HG02623 (cell line): ENCODE measurements at regions not wholly inside any gene's neighbourhood (a gene's known extent, or its start where the extent isn't known, plus 50 kb on each side); places are given as distances from the start of the nearest gene placed in this dataset.
"Not testable (repeated sequence)": the region's sequence is repeated elsewhere in the genome, so short reads cannot be mapped to it uniquely, and the experiment has no call there.

Experiments
- ATAC-seq: cut with Tn5 transposase; IDR thresholded peaks from one replicate; pipeline ENCODE4 v1.9.1; 2021; ENCODE audit warnings: moderate library complexity; ENCODE audit not compliant: unreplicated experiment

DNA sequence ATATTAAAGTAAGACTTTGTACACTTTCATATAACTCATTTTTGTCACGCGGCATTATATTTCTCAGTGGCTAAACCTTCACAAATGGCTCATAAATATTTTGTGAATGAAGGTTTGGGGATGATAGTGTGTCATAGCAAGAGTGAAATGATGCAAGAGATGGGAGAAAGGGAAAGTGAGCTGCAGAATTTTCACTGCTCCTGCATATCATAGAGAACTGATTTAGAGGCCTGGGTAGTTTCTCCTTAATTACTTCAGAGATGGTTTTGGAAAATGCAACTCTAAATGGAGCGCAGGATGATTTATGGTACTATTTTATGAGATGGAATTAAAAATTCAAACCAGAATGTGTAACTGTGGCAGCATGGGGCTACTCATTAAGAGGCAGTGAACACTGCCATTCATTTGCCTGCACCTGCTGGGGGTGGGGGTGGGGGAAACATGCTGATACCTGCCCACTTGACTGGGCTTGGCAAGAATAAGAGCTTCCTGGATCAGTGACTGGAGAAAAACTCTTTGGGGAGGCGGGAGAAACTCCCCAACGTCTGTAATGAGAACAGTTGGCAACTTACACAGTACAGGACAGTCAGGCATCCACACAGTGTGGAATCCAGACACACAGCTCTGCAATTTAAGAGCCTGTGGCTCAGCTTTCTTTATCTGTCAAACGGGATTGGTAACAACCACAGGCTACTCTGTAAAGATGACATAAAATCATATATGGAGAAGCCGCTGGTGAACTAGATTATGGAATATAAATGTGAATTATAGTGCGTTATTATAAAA is 941.9 kb downstream of the SLC4A3 start:
- no peak for ATAC-seq

DNA sequence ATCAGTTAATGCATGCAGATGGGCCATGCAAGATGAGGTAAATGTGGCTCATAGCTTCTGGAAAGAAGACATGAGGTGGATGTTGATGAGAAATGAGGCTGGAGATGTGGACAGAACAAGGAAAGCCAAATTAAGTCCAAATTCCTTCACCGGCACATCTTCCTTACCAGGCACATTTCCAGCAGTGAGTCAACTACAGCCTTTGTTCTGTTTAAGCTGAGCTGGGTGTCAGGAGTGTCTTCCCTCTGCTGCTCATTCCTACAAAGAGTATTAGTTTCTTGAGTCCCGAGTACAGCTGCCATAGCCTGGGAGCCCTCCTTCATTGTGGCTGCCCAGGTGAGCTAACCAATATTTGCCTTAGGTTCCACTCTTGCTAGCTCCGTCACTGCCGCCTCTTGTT is 945.0 kb downstream of the SLC4A3 start:
- no peak for ATAC-seq

DNA sequence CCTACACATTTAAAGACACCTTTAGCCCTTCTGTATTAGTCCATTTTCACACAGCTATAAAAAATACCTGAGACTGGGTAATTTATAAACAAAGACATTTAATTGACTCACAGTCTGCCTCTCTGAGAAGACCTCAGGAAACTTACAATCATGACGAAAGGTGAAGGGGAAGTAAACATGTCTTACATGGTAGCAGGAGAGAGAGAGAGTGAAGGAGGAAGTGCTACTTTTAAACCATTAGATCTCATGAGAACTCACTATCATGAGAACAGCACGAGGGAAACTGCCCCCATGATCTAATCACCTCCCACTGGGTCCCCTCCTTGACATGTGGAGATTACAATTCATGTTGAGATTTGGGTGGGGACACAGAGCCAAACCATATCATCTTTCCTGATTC is 946.6 kb downstream of the SLC4A3 start:
- ATAC-seq, result no peak

DNA sequence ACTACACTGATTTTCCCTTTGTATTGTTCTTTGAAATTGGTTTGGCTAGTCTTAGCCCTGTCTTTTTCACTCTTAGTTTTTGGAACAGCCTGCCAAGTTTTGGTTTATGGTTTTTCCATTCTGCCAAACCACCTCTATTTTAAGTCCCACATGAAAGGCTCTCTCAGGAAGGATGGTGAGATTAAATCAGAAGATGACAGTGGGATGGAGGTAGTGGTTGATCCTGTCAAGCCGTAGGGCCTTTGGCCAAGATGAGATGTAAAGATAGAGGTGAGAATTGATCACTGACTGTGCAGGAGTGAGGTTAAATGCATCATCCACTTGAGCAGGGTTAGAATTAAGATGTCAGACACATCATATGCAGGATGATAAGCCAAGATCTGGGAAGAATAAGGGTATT is 948.5 kb downstream of the SLC4A3 start:
- no peak for ATAC-seq

DNA sequence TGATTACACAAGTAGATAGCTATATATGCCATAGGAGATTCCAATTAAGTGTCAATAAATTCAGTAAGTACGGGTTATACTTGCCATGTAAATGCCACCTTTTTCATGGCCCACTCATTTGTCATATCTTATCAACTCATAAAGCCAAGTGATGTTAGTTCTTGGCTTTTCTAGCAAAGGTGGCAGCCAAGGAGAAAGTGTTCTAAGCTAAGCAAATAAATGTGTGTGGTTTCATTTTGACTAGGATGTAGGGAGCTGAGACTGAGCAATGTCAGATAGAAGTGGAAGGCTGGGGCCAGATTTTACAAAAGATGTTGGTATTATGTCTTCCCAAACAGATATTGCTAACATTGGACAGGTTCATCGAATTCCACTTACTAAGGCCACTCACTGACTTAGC is 952.0 kb downstream of the SLC4A3 start:
- no peak for ATAC-seq

DNA sequence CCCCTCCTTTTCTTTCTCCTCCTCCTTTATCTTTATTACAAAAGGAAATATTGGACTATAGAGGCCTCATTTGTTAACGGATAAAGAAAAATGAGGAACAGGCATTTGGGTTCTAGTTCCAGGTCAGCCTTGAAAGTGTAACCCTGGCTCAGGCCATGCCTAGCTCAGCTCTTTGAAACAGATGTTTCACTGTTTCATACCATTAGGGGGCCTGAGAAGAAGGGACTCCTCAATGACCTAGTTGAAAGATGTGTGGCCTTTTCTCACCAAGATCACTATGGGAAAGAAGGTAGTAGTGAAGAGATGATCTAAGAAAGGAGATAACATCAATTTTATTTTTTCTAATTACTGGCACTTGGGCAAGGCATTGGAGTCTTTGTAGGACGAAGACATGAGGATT is 952.7 kb downstream of the SLC4A3 start:
- no peak for ATAC-seq

DNA sequence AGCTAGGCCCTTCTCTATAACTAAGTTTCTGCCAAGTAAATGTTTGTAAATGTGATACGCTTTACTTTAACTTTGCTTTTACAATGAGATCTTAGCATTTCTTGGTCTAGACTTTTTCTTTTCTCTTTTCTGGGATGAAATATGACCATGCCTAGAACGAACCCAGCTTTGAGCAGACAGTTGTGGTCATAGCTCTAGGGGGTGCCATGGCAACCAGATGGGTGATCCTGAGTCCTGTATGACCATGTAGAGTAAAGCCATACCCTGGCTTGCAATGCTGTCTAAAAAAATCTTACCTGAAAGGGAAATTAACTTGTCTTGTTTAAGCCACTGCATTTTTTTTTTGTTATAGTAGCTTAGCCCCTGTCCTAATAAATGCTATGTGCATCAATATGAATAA is 956.3 kb downstream of the SLC4A3 start:
- ATAC-seq, result no peak

DNA sequence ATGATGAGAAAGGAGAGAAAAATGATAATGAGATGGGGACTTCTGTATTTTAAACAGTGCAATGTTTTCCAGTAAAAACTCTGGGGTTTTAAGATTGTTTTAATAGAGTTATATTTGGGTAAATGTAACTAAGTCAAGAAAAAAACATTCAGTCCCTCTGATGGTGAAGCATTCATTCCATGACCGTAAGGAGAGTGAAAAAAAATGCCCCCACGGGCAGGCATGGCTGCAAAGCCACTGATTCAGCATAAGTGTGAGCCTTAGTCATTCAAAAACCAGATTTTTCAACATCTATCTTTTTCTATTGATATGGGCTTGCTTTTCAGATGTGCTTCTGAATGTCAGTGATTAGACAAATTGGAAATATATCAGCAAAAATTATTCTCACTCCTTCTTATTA is 957.8 kb downstream of the SLC4A3 start:
- no peak for ATAC-seq

DNA sequence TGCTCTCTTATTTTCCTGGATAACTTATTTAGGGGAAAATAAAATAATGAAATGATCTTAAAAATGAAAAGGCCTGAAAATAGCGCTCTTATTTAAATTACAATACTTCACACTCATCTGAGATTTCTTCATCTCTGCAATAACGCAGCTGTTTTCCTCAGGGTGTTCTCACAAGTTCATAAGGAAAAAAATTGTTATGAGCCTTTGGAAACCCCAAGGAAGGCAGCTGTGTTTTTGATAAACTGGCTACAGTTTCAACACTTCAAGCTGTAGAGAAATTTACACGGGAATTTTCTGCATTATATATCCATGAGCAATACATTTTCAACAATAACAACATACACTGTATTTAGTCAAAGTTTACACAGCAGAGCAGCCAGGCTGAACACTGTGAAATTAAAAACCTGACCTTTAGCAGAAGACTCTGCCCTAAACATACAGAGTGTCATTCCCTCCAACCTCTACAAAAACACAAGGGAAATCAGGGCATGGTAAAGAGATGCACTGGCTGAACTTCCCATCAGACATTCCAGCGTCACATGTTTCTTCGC is 959.6 kb downstream of the SLC4A3 start:
- ATAC-seq, result no peak

DNA sequence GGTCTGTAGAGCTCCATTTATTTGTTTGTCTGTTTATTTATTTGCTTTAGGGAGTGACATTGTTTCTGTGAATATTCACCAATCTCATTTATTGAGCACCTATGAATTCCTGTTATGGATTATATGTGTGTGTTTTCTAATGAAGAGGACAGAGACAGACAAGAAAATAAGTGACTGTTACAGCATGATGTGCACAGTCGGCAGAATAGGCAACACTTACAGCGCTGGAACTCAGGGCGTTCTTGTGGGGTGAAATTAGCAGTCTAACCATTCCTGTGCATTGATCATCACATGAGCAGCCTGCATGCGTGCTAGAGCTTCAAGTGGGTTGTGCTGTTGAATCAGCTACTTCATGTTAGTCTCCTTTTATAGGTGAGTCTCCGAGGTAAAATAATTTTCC is 960.7 kb downstream of the SLC4A3 start:
- ATAC-seq, result no peak

DNA sequence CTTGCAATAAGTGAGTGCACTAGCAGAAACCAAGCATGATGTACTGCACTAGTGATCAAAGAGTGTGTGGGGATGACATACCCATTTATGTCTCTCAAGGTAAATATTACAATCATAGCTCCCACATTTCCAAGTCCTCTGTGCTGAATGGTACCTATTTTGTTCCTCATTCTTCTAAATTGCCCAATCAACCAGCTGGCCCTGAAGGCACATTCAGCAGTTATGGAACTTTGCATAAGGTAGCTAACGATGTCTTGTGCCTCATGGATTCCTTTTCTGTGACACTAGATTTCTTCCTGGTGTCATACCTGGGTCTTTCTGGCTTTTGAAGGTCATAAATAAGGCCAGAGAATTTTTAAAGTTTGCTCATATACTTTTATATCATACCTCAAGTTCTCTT is 963.0 kb downstream of the SLC4A3 start:
- ATAC-seq, result no peak

DNA sequence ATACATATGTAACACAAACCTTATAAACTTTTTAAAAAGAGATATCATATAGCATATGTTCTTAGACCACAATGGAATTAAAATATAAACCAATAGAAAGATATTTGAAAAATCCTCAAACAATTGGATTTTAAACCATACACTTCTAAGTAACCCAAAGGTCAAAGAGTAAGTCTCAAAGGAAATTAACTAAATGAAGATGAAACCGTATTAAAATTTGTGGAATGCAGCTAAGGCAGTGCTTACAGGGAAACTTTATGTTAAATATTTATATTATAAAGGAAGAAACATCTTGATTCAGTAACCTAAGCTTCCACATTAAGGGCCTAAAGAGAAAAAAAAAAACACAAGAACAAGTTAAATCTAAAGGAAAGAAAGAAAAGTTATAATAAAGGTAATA is 966.1 kb downstream of the SLC4A3 start:
- no peak for ATAC-seq

DNA sequence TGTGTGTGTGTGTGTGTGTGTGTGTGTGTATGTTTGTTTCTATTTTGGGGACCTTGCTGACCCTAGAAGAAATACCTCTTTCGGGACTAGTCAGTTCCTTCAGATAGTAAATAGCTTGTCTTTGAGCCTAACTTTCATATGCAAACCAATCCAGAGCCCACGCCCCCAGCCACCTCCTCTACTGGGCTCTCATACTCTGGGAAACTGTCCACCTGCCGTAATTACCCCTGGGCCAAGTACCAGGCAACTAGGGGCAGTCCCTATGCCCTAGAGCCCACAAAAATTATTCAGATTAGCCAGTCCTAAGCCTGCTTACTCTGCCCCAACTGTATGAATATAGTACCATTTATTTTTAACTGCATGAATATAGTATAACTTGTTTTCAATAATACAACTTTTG is 970.4 kb downstream of the EPHA4 start:
- no peak for ATAC-seq

DNA sequence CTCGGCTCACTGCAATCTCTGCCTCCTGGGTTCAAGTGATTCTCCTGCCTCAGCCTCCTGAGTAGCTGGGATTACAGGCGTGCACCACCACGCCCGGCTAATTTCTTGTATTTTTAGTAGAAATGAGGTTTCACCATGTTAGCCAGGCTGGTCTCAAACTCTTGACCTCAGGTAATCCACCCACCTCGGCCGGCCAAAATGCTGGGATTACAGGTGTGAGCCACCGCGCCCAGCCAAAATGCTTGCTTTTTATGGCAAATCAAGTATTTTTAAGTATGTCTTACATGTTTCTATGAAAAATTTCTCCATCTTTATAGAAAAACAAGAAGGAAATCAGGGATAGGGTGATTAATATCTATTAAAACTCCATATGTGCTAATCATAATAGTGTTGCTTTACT is 959.1 kb downstream of the EPHA4 start:
- ATAC-seq, result not testable (repeated sequence)

DNA sequence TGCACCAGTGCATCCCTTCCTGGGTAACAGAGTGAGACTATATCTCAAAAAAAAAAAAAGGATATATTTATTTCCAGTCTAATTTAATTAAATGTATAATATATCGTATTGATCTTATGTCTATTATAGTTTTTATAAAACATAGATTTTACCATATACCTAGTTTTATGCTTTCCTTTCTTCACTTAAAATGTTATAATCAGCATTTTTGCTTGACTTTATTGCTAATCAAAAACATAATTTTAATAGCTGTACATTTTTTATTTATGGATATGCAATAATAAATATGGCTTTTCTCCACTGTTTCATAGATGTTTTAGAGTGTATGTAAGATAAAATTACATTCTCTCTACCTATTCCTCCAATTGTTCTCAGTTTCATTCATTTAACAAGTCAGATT is 958.0 kb downstream of the EPHA4 start:
- no peak for ATAC-seq

DNA sequence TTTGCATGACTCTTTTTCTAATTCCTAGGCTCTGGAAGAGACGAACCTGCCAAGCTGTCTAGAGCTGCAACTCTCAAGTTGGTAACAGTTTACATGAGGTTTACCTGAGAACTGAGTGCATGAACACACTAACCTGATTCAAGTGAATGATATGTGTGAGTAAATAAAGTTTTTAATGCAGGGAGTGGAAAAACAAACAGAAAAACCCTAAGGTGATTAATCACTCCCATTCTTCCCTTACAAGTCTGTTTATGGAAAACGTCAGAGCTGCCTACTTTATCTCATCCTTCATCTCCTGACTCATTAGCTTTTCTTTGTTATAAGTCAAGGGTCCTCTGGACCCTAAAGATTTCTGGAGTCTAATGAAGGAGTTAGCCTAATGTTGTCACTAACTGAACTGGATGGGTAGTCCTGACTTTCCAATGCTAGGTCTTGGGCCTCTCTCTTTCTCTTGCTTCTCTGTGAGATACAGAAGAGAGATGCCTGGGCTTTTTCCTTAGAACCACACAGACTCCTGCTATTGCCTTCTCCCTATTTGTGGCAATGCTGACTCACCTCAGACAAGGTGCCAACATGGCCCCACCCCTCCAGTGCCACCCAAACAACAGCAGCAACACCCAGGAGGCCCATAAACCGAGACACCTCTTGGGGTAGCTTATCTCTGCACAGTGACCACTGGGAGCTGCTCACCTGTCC is 952.4 kb downstream of the EPHA4 start:
- ATAC-seq, result no peak

DNA sequence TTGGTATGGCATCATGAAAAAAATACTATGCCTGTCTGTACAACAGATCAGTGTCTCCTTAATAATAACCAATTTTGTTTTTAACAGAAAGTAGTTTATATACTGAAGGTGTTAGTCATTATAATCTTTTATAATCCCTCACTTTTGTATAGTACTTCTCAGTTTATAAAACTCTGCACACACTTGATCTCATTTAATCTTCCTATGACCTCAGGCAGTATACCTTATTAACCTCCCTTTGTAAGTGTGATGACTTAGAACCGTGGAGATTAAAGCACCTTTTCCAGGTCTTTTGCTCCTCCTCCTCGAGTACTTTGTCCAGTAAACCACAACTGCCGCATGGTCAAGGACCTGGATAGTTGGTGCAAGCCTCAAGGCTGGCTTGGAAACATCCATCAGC is 945.5 kb downstream of the EPHA4 start:
- no peak for ATAC-seq

DNA sequence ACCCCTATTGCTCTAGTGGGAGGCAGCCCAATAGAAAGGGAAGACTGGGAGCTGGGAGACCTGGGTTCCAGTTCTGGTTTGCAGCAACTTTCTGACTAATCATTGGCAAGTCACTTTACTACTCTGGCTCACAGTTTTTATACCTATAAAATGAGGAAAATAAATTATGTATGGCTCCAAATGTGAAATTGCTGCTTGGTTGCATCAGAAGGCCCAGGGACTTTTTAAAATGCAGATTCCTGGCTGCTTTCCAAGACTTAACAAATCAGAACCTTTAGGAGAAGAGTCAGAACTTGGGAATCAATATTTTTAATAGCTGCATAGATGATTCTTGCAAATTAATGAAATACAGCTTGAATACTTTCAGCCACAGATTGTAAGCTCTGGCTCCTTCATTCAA is 943.9 kb downstream of the EPHA4 start:
- no peak for ATAC-seq

DNA sequence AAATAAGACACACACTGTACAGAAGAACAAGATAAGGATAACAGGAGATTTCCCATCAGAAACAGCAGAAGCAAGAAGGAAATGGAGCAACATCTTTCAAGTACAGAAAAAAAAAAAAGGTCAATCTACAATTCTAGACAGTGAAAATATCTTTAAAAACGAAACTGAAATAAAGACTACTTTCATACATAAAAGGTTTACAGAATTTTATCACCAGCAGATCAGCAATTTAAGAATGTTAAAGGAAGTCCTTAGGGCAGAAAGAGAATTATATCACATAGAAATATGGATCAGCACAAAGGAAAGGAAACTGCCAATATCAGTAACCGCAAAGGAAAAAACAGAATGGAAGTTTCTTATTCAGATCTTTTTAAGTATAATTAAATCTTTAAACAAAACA is 931.0 kb downstream of the EPHA4 start:
- ATAC-seq, result no peak

DNA sequence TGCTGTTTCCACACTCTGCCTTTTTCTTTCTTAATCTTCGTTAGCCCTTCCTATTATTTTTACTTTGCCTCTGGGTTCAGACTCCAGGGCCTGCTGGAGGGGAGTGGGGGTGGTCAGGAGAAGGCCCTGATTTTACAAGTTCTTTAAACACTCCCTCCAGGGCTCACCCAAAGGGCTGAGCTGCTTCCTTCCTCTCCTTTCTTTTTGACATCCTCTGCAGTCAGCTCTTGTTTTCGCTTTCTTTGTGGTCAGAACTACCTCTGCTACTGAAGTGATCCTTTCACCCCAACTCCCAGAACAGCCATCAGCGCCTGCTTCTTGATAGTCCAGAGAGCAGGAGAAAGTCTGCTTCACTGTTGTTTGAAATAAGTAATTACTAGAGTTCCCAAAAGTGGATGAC is 925.7 kb downstream of the EPHA4 start:
- peak; percentile 54 for ATAC-seq

DNA sequence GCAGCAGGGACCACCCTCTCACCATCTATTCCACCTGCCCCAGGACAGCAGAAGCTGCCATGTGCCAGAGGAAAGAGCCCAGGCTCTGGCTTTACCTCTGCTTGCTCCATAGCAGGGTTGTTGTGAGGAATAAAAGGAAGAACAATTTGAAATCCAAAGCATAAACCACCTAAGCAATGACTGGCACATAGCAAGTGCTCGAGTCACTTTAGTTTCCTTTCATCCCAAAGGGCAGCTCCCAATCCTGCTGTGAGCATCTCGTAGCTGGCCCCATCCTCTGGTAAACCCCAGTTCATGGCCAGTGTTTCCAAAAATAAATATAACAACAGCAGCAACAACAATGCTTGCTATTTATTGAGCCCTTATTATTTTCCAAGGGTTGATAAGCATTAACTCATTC is 923.5 kb downstream of the EPHA4 start:
- no peak for ATAC-seq

DNA sequence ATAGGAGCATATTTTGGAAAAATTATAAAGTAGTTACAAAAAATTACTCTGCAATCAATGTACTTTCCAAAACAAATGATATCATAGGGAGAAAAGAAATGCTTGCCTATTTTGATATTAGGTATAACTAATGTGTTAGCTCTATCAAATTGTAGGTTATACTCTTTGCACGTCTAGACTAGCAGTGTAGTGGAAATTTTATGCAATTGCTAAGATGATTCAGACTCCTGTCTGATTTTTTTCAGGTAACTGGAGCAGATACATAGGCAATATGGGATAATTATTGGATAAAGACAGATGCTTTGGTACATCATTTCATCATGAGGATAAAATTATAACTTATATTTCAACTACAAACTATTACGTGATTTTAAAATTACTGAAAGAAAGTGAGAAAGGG is 918.3 kb downstream of the EPHA4 start:
- no peak for ATAC-seq
